Body of pancreas (tissue), 4 donors: ENCODE measurements at regions not wholly inside any gene's neighbourhood (a gene's known extent, or its start where the extent isn't known, plus 50 kb on each side); places are given as distances from the start of the nearest gene placed in this dataset.

ENCODE experiments used
- CTCF ChIP-seq, 7 experiments: fragments of 450-650 bp in 4 of 7; fragments of 200-600 bp in 3 of 7; sonication (generic) in 3 of 7; IDR thresholded peaks; one replicate each; pipeline ENCODE4 v1.5.1; 2016 to 2019; ENCODE audit warnings: antibody characterized with exemption in 7 of 7
- POLR2A ChIP-seq, 3 donors: fragments of 450-650 bp; IDR thresholded peaks; one replicate each; pipeline ENCODE4 v1.6.1; 2016; ENCODE audit warnings: antibody characterized with exemption in 3 of 3, mild to moderate bottlenecking in 2 of 3

GRCh38 chr14:82080370-82080769, 546.7 kb upstream of the SEL1L start:
- TF ChIP-seq CTCF (IDR thresholded peaks at IDR 0.05) (no peak), POLR2A (IDR thresholded peaks at IDR 0.05) (no peak)
